GM19043 (cell line): ENCODE measurements at regions not wholly inside any gene's neighbourhood (a gene's known extent, or its start where the extent isn't known, plus 50 kb on each side); places are given as distances from the start of the nearest gene placed in this dataset.
"Not testable (repeated sequence)": the region's sequence is repeated elsewhere in the genome, so short reads cannot be mapped to it uniquely, and the experiment has no call there.

Experiments used
- ATAC-seq: cut with Tn5 transposase; IDR thresholded peaks from one replicate; pipeline ENCODE4 v1.9.1; 2021; ENCODE audit warnings: low read depth; ENCODE audit not compliant: unreplicated experiment

- no peak for ATAC-seq
Measured at GRCh38 chr10:64515970-64516699, 994.9 kb downstream of the REEP3 start.

DNA sequence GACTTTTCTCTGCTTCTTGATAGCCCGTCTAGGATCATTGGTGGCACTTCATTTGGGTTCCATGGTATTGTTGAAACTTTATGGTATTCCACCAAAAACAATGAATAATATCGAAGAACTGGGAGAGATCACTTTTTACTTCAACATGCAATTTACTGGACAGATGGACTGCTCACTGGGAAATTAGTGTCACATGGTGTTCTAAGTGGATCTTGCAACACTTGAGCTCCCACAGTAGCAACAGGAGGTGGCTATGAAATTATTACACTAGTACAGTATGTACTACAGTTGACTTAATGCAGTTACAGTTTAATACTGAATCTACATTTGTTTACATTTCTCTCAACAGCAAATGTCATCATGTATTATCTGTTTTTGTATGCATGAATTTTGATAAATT is 997.3 kb downstream of the REEP3 start:
- ATAC-seq, result no peak

DNA sequence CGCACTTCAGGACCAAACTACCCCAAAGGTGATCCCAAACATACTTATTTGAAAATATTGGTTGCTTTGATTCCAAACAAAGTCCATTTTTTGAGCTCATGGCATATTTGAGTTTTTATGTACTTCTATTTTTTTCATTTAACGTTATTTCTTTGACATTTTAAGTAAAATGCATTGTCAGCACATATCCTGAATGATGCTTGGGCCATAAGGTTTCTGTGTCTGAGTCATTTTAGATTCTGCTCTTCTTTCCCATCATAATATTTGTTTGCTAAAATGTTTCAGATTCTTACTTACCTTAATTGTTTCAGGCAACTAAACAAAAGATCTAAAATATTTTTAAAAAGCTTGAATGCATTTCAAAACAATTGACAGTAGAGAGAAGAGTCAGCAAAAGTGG is 998.2 kb downstream of the REEP3 start:
- no peak for ATAC-seq

DNA sequence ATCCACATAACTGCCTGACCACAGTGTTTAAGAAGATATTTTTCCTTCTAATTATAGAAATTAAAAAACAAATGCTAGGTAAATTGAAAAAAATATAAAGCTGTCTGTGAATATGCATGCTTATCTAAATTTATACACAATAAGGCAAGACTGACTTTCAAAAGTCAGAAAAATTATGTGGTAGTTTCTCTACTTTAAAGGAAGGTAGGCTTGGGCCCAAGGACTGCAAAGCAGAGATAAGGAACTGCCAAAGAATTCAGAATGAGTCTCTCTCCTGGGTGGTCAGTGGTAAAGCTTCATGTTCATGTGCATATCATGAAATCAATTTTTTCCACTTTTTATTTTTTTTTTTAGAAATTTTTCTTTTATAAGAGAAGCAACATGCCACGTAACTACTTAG is 998.6 kb downstream of the REEP3 start:
- no peak for ATAC-seq

- no peak for ATAC-seq
Measured at GRCh38 chr10:64523065-64523759, 1002.0 kb downstream of the REEP3 start.

DNA sequence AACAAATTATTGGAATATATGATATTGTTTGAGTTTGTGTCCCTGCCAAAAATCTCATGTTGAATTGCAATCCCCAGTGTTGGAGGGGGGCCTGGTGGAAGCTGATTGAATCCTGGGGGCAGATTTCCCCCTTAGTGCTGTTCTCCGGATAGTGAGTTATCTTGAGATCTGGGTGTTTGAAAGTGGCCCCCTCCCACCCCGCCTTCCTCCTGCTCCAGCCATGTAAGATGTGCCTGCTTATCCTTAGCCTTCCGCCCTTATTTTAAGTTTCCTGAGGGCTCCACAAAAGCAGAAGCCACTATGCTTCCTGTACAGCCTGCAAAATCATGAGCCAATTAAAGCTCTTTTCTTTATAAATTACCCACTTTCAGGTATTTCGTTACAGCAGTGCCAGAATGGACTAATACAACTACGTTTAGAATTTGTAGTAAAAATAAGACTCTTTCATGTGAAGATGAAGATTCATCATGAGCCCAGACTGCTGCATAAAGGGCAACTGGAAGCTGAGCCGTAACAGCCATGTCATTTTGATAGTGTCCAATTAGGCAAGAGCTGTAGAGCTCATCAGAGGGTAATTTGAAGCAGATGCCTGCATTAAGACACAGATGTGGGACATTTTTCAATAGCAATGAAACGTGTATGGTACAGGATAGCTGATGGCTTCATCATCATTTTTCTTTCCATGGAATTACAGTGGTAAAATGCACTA is 1007.2 kb downstream of the REEP3 start:
- no peak for ATAC-seq

GRCh38 chr10:64529003-64529350 is 1007.8 kb downstream of the REEP3 start:
- ATAC-seq, result no peak

- no peak for ATAC-seq
Measured at GRCh38 chr10:64534616-64535015, 1013.4 kb downstream of the REEP3 start.

DNA sequence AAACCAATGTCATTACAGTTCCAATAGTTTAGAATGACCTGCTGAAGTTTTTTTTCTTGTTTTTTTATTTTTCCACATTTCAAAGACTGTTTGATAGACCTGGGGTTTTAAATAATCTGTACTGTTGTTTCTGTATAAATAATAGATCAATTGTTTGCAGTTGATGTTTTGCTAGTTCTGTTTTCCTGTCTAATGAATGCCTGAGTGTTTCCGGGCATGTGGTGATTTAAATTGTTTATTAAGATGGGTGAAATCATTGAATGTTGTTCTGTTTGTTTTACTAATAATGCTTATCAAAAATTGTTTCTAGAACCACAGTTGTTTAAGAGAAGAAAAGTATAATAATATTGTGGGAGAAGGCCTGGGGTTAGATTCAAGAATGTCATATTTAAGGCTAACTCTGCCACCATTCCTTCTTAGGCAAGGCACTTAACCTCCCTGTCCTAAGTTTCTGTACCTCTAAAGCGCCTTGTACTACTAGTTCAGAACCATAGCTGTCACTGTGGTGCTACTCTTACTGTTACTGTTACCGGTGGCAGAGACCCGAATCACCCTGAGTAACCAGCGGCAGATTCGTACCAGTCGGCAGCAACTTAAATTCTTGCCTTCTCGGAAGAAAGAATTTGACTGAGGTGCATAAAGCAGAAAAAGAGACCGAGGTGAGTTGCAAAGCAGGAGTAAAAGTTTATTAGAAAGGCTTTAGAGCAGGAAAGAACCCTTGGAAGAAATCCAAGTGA is 1014.1 kb downstream of the REEP3 start:
- ATAC-seq, result no peak

DNA sequence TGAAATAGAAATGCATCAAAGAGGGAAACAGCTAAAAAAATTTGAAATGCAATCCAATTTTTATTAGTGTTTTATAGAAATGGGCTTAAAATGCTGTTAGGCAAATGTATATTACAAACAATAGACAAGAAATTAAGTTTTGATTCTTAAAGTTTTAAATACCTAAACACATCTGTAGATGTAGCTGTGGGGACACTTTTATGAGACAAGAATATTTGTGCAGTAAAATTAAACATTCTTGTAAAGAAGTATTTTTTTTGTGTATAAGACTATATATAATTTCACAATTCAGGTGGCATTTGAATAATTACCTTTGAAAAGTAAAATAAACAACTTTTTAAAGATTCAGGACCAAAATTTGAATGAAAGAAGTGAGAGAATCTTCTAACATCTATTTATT is 1015.9 kb downstream of the REEP3 start:
- no peak for ATAC-seq

DNA sequence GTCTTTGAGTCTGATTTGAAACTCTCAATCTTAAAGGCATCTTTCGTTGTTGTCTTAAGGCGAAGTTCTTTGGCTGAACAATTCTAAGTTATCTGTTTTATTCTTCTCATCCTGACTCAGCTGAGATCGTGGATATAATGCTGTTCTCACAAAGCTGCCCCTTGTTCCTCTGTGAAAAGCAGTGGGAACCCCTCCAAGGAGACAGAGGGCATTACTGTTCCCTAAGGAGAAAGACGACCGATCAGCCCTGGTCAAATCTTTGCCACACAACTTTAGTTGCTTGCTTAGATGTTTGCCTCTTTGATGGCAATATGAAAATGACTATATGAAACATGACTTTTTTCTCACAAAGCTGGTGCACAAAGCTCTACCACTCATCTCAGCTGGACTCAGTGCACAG is 1016.7 kb downstream of the REEP3 start:
- ATAC-seq, result no peak

DNA sequence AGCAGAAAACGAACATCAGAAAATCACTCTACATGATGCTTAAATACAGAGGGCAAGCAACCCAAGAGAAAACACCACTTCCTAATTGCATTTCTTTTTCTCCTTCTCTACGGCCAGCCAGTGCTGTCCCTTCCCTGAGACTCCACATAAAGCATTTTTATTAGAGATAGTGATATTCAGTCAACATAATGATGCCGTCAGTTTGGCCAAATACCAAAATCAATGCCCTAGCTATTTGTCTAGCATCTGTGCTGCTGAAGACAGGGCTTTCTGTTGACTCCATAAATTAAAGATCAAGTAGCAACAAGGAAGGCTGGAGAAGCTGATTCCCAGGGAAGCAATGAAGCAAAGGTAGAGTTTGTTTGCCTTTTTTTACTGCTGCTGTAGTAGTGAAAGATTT is 1024.9 kb downstream of the REEP3 start:
- no peak for ATAC-seq

DNA sequence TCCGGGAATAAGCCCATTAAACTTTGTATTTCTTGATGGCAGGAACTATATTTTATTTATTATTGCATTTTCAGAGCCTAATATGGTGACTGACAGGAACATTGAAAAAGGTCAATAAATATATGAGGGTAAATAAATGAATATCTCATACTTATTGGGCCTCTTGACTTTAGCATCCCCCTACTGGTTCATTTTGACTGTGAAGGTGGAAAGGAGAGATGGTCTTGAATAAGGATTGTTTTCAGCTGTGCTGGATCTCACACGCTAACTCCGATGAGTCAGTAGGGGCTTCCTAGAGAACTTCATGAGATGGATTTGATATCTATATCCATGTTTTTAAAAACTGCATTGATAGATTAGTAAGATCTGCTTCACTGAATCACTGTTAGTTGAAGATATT is 1026.0 kb downstream of the REEP3 start:
- ATAC-seq, result no peak

- ATAC-seq, result no peak
Measured at GRCh38 chr10:64555666-64556065, 1034.5 kb downstream of the REEP3 start.

DNA sequence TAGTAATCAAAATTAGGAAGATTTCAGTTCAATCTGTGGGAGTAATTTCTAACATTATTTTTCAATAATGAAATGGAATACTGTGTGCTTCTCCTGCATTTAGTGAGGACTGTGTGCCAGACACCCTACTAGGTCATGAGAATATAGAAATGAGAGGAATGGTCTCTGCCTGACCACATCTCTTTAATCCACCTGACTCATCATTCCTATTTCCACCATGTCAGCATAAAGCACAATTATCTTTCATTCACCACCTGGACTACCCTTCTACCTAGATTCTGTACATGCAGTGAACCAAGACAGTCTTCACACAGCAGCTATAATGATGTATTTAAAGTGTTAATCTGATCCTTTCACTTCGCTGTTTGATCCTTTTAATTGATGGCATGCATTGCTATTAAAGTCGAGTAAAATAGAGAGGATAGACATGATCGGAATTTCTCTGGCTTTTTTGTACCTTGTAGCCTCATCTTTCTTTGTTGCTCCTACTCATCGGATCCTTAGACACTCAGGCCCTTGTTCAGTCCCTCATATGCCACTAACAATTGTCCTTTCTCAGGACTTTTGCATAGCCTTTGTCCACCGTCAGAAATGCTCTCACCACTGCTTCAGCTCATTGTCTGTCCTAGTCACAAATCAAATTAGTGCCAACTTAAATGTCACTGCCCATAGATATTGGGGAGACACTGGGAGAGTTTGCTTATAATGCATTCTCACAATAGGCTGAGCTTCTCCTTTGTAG is 1037.1 kb downstream of the REEP3 start:
- ATAC-seq, result no peak

DNA sequence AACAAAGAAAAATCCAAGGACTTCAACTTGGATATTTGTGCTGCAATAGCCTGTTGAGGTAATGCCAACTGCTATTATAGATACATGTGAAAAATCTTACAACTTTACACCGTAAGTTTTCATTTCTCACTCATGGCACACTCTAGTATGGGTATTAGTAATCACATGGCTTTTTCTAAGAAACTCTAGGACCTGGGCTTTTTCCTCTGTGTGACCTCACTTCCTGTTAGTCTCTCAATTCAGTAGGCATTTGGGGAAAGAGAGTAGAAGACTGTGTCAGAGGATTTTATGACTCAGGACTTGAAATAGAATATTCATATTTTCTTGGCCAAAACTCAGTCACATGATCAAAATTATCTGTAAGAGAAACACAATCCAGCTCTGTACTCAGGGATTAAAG is 1049.9 kb downstream of the REEP3 start:
- no peak for ATAC-seq

DNA sequence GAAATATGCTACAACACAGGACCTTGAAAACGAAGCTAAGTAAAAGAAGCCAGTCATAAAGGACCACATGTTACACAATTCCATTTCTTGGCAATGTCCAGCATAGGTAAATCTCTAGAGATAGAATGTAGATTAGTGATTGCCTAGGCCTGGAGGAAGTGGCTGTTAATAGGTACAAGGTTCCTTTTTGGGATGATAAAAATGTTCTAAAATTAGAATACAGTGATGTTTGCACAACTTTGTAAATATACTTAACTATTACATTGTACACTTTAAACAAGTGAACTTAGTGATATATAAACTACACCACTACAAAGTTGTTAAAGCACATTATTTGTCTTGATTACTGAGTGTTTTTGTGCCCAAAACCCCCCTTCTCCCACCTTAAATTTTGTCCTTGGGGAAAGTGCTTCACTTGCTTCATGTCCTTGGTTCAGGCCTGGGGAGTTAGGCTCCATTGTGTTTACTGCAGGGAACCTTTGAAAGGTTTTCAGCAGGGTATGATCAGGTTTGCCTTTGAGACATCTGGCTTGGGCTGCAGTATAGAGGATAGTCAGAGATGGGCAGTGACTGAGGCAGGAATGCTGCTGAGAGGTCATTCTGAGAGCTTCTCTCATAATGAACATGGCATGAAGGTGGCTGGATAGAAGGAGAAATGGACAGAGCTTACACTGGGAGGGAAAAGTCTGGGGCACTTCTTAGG is 1052.6 kb downstream of the REEP3 start:
- no peak for ATAC-seq

DNA sequence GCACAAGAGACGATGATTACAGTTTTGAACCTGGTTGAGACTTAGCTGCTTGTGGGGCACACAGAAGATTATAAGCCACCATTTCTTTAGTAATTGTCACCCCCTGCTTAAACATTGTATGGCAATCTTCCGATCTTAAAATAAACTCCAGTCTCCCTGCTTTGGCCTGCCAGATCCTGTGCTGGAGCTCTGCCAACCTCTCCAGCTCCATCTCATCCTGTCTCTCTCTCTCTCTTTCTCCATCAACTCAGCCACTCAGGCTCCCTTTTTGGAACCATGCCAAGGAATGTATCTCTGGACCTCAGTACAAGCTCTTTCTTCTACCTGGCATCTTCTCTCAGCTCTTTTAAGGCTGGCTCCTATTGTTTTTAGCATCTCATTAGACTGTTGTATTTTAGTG is 1053.2 kb downstream of the REEP3 start:
- no peak for ATAC-seq

- ATAC-seq, result no peak
Measured at GRCh38 chr10:64576497-64576896, 1055.3 kb downstream of the REEP3 start.

- ATAC-seq, result not testable (repeated sequence)
Measured at GRCh38 chr10:64578757-64579156, 1057.6 kb downstream of the REEP3 start.
